Right lobe of liver (tissue), 6 donors: ENCODE measurements at regions not wholly inside any gene's neighbourhood (a gene's known extent, or its start where the extent isn't known, plus 50 kb on each side); places are given as distances from the start of the nearest gene placed in this dataset.

Experiments used
- ATAC-seq, 4 donors: fragments of 200-7000 bp; cut with Tn5 transposase; one replicate each; pipeline ENCODE4 v1.9.1; 2020; ENCODE audit warnings: mild to moderate bottlenecking in 4 of 4, moderate library complexity in 4 of 4
- DNase-seq, 3 donors: peaks; one replicate each; pipeline ENCODE4 v3.0.0-alpha.2; 2020
- H3K27ac ChIP-seq, 3 donors: fragments of 200-600 bp; one replicate each; pipeline ENCODE4 v1.8.0; 2022
- H3K27me3 ChIP-seq, 2 donors: fragments of 200-600 bp; one replicate each; pipeline ENCODE4 v1.8.0; 2022
- H3K36me3 ChIP-seq, 4 donors: fragments of 200-600 bp; sonication (generic) in 1 of 4; one replicate each; pipeline versions ENCODE4 v1.5.1 to v1.8.0; 2017 to 2022; ENCODE audit warnings: control low read depth in 1 of 4
- H3K4me1 ChIP-seq, 4 donors: fragments of 200-600 bp; sonication (generic) in 1 of 4; one replicate each; pipeline versions ENCODE4 v1.5.1 to v1.8.0; 2017 to 2022; ENCODE audit warnings: control low read depth in 1 of 4
- H3K4me3 ChIP-seq, 3 donors: fragments of 200-600 bp; one replicate each; pipeline ENCODE4 v1.8.0; 2022
- H3K9me3 ChIP-seq, 4 donors: fragments of 200-600 bp; sonication (generic) in 1 of 4; one replicate each; pipeline versions ENCODE4 v1.5.1 to v1.8.0; 2017 to 2022; ENCODE audit warnings: control low read depth in 1 of 4
- POLR2A ChIP-seq: fragments of 450-650 bp; IDR thresholded peaks from one replicate; pipeline ENCODE4 v1.6.1; 2017; ENCODE audit warnings: antibody characterized with exemption, mild to moderate bottlenecking
- WGBS: methylation state at CpG from one replicate; pipeline ENCODE4 v1.1.6; 2018; ENCODE audit warnings: low coverage, low lambda C conversion rate; ENCODE audit not compliant: insufficient coverage; ENCODE audit errors: missing lambda C conversion rate; 5-methylcytosine and 5-hydroxymethylcytosine counted together
- intact Hi-C, 2 donors: fragments of 100-400 bp; cut with DNase I; formaldehyde crosslinking; loops; one replicate each; pipeline versions ENCODE4 v1.11.2 to v1.14.1; 2022
- TF ChIP-seq, protein P1 (sequence below), 4 donors: fragments of 200-600 bp in 3 of 4; fragments of 450-650 bp in 1 of 4; IDR thresholded peaks; one replicate each; pipeline versions ENCODE4 v1.5.1 to v1.8.0; 2016 to 2022; ENCODE audit warnings: antibody characterized with exemption in 4 of 4, mild to moderate bottlenecking in 2 of 4
- donor health status: DM: no; HTN: yes; CAD: no.
- donor health status: DM: no; HTN: no; CAD: no.
- donor health status: DM: no; HTN: no; CAD: no.
- donor health status: DM: no; HTN: yes; CAD: no.
- donor health status: DM: no; HTN: yes; CAD: no.

GRCh38 chr5:173557123-173557903 is 59.1 kb downstream of the BOD1 start:
- Histone ChIP-seq H3K4me3 (no peak overlapping the region), H3K36me3 (no peaks in the 10 kb centered on the region), H3K9me3 (no peaks in the 10 kb centered on the region), H3K27me3 (no peaks in the 10 kb centered on the region), H3K4me1 (no peaks in the 10 kb centered on the region), H3K27ac (no peak overlapping the region)
- DNase-seq (no peak), ATAC-seq (no peak)
- no peak for TF ChIP-seq POLR2A
- TF ChIP-seq, protein P1, sequence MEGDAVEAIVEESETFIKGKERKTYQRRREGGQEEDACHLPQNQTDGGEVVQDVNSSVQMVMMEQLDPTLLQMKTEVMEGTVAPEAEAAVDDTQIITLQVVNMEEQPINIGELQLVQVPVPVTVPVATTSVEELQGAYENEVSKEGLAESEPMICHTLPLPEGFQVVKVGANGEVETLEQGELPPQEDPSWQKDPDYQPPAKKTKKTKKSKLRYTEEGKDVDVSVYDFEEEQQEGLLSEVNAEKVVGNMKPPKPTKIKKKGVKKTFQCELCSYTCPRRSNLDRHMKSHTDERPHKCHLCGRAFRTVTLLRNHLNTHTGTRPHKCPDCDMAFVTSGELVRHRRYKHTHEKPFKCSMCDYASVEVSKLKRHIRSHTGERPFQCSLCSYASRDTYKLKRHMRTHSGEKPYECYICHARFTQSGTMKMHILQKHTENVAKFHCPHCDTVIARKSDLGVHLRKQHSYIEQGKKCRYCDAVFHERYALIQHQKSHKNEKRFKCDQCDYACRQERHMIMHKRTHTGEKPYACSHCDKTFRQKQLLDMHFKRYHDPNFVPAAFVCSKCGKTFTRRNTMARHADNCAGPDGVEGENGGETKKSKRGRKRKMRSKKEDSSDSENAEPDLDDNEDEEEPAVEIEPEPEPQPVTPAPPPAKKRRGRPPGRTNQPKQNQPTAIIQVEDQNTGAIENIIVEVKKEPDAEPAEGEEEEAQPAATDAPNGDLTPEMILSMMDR (IDR thresholded peaks at IDR 0.05): no peak
- 33% methylated on average over 12 of the region's 12 CpGs for WGBS
- intact Hi-C loops: no loop called here

DNA sequence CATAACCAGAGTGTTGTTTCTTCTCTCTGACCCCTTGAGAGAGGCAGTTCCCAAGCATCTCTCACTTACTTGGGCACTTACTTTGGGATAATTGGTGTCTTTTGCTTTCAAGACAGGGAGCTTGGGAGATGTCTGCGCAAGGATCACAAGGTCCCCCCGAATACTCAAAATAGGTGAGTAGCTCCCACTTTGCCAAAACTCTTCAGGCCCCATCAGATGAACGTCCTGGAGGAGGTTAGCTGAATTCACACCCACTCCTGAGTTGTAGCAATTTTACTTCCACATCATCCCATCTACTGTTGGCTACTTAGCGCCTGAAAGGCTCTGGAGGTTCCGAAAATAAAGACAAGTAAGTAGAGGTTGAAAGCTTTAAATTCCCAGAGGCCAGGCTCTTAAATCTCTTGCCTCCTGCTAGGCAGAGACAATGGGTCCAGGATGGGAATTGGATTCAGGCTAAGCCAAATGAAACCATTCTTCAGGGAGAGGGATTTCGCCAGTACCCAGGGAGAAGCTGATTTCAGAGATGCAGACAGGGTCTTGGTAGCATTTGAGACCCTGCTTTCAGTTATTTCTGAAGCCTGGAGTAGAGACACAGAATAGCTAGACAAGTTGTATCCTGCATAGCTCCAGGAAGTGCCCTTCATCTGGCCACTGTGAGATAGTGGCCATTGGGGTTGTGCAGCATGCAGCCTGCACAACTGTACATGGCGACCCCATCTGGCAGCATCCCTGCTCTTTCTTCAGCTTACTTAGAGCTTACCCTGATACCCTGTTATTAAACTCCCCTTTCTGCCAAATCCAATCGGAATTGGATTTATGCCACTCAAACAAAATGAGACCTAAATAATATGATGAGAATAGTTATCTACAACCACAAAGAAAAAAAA is 60.1 kb downstream of the BOD1 start:
- no peak for DNase-seq
- H3K27me3 ChIP-seq: no peaks in the 10 kb centered on the region
- intact Hi-C loops: no loop called here
- no peak overlapping the region for H3K4me3 ChIP-seq
- TF ChIP-seq, protein P1 (IDR thresholded peaks at IDR 0.05): no peak
- TF ChIP-seq POLR2A: no peak
- ATAC-seq: no peak
- 51% methylated on average over 4 of the region's 8 CpGs for WGBS
- no peaks in the 10 kb centered on the region for H3K4me1 ChIP-seq
- no peaks in the 10 kb centered on the region for H3K36me3 ChIP-seq
- no peak overlapping the region for H3K27ac ChIP-seq
- no peaks in the 10 kb centered on the region for H3K9me3 ChIP-seq

DNA sequence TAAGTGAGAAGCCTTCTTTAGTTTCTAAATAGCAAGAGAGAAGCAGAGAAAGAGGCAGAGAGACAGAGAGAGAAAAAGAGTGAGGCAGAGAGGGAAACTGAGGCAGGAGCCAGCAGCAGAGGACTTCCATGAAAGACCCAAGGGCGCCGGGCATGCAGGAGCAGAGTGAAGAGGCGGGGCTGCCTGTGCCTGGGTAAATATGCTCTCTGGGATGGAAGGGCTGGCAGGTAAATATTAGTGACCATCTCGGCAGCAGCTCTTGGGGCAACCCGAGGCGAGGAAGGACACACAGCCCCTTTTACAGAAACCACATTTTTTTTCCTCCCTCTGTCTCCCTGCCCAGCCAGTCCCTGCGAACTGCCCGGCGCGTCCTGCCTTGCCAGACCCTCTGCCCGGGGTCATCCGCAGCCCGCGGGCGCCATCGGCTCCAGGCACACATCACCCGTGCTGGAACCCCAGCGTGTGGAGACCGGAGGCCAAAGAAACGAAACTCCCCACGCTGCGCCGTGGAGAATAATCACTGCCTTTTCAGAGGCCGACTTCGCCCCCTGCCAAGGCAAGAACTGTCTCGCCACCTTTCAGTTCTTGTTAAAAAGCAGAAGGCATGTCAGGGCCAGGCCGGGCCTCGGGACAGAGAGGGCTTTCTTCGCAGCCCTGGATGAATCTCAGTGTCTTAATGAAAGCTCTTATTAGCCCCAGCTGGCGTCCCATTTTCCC is 61.3 kb downstream of the BOD1 start:
- ATAC-seq: no peak
- TF ChIP-seq, protein P1 (IDR thresholded peaks at IDR 0.05): no peak
- TF ChIP-seq POLR2A: no peak
- no peak for DNase-seq
- Histone ChIP-seq H3K4me1 (no peaks in the 10 kb centered on the region), H3K27me3 (no peaks in the 10 kb centered on the region), H3K4me3 (no peak overlapping the region), H3K9me3 (no peaks in the 10 kb centered on the region), H3K27ac (no peak overlapping the region), H3K36me3 (no peaks in the 10 kb centered on the region)
- intact Hi-C loops: no loop called here
- WGBS: 67% methylated on average over 21 of the region's 30 CpGs

DNA sequence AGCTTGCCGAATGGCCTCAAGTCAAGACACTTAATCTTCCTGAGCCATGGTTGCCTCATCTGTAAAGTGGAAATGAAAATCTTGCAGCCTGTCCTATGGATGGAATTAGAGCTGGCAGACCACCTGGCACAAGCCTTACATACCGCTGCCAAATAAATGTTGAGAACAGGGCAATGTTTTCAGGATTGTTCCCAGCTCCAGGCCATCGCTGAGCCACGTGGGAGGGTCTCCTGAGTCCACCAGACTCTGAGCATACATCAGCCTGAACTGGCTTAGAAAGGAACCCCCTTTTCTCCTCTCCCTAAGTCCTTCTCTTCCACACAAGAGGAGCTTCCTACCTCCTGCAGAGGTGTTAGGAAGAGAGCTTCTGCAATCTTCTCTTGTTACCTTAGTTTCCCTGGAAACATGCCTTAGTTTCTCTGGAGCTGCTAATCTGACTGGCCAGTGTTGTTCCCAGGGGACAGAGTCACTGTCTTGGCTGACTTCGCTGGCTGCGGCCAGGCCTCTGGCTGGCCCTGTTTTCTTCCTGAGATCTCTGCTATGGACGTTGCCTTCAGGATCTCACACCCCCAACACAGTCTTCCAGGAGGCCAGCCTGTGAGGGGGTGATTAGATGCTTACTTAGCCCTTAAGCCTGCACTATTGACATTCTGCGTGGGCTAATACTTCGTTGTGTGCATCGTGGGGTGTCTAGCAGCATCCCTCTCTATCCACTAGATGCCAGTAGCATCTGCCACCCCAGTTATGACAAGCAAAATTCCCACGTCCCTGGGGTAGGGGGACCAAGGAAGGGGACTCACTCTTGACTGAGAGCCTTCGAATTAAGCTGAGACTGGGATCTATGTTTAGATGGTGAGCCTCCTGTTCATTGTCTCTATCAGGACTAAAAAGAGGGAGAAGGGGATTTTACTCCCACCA is 62.2 kb downstream of the BOD1 start:
- Histone ChIP-seq H3K27me3 (no peaks in the 10 kb centered on the region), H3K4me3 (no peak overlapping the region), H3K4me1 (no peaks in the 10 kb centered on the region), H3K36me3 (no peaks in the 10 kb centered on the region), H3K9me3 (no peaks in the 10 kb centered on the region), H3K27ac (no peak overlapping the region)
- WGBS: 40% methylated on average over 11 of the region's 12 CpGs
- ATAC-seq (no peak), DNase-seq (no peak)
- intact Hi-C loops: no loop called here
- TF ChIP-seq, protein P1 (IDR thresholded peaks at IDR 0.05): no peak
